ENCODE measurements at regions not wholly inside any gene's neighbourhood (a gene's known extent, or its start where the extent isn't known, plus 50 kb on each side); places are given as distances from the start of the nearest gene placed in this dataset.
"Not testable (repeated sequence)": the region's sequence is repeated elsewhere in the genome, so short reads cannot be mapped to it uniquely, and the experiment has no call there.

DNA sequence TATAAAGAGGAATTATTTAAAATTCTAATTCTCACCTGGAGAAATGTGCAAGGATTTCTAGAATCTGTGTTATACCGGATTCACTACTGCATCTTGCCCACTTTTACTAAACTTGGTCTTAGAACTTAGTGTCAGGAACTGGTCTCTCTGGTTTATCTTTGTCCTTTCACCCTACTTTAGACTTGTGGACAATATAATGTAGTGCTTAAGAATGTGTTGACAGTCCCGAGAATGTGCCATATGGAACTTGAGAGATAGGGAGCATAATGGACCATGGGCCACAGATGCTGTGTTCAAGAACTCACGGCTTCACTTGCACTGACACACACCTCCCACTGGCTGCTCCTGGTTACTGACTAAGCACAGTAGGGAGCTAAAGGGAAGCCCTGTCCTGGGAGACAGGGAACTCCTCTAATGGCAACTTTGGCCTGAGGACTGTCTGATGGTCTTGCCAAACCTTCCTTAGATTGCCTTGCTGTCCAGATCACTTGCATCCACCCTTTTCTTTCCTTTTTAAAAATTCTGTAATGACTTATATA, 476.0 kb upstream of the CHD1 start:
- not testable (repeated sequence) for DNase-seq

DNA sequence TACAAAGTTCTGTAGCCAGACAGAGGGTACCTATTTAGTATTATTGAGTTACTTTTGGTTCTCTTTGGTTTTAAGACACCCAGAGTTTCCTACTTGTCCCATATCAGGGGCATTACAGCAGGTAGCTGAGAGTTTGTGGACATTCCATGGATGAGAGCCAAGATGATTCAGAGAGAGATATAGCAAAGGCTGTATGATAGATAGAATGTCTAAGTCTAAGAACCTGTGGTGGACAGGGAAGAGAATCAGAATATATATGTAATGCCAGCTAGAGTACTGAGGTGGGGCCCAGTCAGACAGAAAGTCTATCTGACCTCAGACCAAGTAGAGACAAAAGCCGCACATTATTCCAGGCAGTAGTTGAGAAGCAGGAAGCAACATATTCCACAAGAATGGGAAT, 471.8 kb upstream of the CHD1 start:
- not testable (repeated sequence) for DNase-seq

DNA sequence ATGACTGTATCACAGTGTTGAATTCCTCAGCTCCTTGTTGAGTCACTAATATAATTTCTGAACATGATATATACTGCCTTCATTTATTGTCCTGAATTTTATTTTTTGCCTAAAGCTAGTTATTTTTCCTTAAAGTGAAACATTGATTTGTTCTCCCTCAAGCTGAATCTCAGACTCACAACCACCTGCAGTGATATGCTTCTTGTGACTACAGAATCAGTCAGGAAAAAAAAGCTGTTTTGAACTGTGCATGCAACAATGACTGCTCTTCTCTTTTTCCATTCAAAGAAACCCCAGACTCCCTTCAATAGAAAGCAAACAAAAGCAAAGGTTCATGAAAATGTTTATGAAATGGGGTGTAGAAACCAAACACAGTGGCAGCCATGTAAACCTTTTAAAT, 470.2 kb upstream of the CHD1 start:
- no peak for DNase-seq

DNA sequence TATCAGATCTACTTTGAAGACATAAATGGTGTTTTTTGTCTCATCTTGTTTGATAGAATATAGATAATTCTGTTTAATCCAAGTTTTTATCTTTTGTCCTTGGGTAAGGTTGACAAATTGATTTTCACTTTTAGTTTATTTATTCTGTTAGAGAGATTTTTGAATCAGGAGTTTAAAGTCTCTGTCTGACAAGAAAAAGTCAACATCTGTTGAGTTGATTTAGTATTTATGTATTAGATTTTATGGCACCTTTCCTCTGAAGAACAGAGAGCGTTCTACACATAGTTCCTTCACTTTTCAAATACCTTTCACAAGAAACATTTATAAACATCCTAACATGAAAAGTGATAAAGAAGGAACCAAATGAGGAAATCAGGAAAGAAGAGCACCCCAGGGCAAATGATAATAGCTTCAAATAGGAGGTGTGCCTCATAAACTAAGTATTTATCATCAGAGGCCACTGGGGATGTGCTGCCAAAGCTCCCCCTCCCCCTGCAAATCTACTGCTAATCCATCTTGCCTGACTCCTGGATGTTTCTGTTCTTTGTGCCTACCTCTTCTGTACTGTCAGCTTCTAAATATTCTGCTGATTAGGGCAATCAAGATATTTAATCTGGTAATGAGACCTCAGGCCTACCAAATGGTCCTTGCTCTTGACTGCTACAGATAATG, 457.7 kb upstream of the CHD1 start:
- no peak for DNase-seq

DNA sequence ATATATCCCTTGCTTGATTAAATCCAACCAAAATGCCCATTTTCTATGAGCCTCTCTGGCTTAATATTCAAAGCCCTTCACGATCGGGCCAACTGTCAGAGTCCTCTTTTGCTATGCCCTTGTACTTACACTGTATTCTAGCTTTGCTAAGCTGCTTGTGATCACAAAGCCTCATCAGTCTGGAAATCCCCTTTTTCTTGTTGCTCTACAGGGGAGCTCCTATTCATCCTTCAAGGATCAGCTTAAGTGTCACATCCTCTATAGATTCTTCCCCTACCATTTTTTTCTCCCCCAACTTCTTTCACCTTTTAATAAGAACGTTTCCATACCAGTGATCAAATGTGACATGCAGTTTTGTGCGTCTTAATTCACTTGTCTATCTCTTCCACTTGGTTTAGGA, 450.4 kb upstream of the CHD1 start:
- DNase-seq, result no peak

DNA sequence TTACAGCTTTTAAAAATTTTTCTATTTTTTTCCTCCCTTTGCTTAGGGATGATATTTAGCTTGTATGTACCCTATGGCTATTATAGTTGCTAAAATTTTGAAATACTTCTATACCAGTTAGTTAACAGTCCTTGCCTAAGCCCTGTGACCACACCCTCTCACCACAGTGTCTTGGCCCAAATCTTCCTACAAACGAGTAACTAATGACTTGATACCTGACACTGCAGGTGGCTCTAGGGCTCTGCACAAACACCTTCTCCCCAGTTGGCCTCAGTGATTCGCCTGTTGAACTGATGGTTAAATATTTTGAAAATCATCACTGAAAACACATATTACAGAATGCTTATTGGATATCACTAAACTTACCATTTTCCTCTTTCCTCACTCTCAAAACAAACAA, 449.6 kb upstream of the CHD1 start:
- DNase-seq, result no peak

DNA sequence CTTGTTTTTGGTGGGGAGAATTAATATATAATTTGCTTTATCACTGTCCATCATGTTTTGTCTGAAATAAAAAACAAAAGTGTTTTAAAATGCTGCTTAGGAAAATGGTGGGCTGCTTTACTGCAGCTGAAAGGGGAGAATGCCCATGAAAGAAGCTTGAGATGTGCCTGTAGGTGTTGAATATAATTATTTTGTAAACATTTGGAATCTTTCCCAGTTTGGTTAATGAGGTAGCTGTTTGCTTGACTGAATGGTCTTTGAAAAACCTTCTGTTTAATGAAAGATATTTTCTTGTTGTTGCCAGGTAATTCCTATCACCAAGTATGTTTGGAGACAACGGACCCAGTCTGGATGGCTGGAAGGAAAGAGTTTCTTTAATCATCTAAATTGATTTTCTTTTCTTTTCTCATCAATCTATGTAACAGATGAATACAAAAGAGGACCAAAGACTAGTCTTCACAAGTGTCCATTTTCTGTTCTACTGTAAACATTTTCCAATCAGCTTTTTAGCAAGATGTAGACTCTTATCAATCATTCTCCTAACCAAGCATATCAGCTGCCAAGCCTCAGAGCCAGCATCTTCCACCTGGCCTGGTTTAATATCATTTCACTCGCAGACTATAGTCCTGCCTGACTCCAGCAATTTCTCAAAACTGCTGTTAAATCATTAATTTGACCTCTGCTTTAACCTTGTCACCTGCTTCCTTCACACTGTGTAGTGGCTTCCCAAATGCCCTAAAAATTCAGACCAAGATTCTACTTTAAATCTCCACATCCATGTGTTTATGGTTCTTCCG, 441.2 kb upstream of the CHD1 start:
- DNase-seq, result peak; percentile 70

DNA sequence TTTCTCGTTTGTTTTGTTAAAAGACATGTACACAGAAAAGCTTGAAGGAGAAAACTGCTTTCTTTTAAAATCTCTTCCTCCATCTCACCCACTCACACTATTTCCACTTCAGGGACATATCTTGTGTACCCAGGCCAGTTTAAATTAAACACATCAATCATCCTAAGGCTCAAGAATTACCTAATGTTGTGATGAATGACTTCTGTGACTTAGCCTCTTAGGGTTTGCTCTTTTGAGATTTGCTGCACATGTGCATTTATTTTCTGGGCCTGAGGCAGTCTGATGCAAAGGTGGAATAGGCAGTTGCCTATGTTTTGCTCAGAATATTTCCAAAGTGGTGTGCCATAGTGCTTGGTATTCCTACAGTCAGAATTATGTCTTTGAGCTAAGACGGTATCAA, 439.9 kb upstream of the CHD1 start:
- no peak for DNase-seq

DNA sequence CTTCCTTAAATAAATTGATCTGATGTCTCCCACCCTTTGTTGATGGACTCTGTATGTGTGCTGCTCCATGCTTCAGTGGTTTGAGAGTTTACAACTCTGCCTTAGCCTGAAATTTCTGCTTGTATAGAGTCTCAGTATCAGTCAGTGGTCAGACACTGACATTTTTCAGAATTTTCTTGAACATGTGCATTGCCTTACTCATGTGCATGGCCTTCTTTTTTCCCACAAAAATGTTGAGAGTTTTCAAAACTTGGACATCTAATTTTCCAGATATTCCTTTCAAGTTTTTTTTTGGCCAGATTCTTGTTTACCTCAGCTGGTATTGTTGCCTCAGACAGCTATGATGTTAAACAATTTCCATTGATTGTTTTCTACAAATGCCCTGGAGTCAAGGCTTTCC, 427.1 kb upstream of the CHD1 start:
- no peak for DNase-seq

DNA sequence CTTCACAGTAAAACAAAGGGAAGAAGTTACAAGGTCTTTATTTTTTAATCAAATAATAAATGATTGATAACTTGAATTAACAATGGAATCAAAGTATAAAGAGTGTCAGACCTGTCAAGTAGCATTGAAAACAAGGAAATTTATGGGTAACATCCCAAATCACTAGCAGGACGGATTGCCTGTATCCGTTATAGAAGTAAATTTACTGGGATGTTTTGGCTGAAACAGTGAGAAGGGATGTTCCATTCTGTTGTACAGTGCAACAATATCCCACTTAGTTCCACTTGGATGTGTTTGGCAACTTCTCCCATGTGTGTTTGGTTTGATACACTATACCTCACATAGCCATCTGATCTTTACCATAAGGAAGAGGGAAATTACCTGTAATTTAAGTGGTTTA, 421.0 kb upstream of the CHD1 start:
- peak; percentile 80 for DNase-seq

DNA sequence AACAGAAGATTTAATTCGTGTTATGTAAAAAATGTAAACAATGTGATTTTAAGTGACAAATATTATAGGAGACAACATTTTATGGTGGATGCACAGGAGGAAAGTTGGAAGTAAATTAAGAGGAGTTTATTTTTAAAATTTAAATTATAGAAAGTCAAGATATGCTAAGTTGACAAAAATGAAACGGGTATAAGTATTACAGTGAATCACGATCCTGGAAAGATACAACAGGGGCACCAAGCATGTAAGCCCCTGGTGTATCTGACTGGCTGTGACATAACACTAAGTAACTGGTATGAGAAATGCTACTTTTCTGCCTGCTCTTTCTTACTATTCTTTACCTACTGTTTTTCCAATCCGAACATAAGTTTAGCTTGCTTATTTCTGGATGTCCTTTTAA, 419.8 kb upstream of the CHD1 start:
- DNase-seq, result no peak

DNA sequence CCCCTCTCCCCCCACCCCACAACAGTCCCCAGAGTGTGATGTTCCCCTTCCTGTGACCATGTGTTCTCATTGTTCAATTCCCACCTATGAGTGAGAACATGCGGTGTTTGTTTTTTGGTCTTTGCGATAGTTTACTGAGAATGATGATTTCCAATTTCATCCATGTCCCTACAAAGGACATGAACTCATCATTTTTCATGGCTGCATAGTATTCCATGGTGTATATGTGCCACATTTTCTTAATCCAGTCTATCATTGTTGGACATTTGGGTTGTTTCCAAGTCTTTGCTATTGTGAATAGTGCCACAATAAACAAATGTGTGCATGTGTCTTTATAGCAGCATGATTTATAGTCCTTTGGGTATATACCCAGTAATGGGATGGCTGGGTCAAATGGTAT, 411.0 kb upstream of the CHD1 start:
- DNase-seq, result not testable (repeated sequence)

DNA sequence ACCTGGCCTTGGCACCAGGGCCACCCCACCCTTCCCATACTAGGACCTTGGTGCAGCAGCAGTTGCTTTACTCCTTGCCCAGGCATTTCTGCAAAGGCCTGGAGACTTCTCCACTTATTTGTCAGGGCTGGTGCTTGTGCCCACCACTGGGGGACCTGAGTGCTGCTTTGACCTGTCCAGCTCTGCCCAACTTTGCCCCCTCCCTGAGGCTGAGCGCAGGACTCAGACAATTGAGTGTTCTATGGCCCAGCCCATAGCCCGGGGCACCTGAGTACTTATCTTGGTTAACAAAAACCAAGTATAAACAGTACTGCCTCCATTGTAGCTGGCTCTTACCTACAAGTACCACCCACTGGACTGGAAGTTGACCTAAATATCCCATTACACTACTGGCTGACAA, 406.1 kb upstream of the CHD1 start:
- no peak for DNase-seq

DNA sequence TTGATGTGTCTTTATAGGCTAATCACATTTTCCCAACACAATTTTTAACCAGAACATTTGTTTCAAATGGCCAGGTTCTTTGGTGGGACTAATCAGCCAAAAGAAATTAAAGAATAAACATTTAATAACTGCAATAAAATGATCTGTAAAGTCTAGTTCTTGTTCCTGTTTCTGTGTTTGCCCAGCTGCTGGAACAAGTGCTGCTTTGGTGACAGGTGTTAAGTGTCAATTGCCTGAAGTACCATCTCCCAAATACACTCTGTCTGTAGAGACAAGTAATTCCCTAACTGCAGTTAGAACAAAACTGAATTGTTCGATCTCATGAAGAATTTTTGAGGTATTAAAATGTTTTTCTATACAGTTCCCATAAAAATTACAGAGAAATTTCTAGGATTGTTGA, 402.3 kb upstream of the CHD1 start:
- peak; percentile 80 for DNase-seq

DNA sequence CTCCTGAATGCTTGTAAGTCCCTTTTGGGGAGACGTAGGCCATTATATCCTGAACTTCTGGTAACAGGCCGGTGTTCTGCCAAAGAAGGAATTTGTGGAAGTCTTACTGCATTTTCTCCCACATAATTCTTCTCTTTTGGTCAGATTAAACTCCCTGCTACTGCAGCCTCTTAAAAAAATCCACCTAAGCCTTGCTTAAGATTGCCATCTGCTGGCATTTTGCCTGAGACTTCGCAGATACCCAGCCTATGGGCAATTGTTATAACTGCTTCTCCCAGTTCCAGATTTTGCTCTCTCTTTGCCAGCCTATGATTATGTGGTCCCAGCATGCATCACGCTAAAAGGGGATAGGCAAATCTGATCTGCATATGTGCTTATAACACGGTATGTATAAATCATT, 391.6 kb upstream of the CHD1 start:
- no peak for DNase-seq

DNA sequence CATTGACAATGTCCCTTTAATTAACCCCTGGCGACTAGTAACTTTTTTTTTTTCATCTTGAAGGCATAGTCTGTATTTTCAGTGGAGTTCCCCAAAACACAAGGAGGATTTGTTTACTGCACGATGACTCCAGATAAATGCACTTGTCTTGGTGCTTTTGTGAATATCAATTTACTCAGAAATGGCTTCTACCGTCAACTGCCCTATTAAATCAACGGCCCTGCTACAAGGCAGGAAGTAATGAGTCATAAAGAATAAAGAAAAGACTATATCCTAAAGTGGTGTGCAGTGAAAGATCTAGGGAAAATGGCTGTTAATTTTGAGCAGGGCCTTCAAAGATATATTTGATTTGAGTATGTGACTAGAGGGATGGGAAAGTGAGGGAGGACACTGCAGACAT, 388.3 kb upstream of the CHD1 start:
- no peak for DNase-seq

DNA sequence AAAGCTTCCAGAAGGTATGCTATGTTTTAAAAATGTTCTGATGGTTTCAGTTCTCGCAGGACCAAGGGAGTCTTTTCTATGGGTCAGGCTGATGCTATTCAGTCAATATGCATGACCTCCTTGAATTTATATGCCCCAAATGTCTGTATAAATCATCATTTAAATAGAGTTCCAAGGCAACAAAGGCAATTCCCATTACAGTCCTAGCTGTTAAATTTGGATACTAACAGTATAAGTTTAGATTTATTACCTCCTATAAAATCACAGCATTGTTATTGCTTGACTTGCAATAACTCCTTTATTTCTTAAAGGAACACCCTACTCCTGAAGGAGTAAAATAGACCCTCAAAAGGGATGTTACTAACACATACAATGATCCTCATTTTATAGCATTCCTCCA, 387.7 kb upstream of the CHD1 start:
- DNase-seq, result no peak

DNA sequence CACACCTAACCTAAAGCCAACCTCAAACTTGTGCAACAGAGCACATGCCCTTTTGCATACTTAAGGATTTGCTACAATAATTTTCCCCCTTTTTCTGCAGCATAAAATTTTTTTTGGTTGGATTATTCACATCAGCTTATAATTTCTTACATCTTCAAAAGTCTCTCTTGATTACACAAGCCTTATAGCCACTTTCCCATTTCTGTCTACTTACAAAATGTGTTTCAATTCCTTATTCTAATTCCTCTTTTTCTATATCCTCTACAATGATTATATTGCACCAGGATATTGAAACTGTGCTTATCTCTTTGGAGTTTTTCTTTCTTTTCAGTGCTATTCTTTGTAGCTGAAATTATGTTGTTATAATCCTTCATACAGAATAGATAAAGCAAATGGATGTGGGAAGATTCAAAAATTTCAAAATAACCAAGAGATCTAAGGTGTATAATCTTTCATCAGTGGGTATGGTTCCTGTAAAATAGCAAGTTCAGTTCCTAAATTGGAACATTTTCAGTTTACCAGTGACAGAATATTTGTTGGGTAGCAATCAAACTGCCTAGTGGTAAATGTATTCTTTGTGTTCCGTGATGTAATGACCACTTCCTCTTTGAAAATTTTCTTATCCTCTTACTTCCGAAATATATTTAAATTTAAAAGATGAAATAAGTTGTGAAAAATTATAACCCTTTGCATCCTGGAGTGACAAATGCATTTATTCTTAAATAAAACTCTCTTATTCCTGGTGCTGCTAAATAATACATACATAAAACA, 386.8 kb upstream of the CHD1 start:
- DNase-seq, result no peak

DNA sequence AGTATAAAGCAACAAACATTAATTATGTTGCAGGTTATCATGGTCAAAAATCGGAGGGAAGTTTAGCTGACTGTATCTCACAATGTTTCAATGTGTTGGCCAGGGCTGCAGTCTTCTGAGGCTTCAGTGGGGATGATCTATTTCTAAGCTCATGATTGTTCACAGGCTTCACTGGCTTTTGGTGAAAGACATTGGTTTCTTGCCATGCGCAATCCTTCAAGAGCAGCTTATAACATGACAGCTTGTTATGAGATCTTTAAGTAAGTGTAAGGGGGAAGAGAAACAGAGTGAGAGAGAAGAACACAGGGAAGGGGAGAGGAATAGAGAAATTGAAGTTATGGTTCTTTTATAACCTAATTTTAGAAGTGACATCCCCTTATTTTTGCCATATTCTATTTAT, 385.9 kb upstream of the CHD1 start:
- no peak for DNase-seq

DNA sequence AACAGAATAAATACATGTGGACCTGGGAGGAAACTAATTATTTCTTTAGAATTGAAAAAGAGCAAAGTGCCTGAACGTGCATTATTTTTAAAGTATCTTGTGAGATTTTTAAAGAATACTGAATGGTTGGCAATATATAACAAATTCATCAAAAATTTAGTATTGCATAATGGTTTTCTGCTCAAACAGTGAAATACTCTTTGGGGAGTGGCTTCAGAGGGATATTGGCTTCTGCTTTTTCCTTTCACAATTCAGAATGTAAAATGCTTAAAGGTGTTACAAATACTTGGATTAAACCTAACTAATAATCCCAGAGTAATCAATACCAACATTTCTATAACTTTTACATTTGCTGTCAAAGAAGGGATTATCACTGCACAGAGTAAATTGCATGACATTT, 379.3 kb upstream of the CHD1 start:
- no peak for DNase-seq

DNA sequence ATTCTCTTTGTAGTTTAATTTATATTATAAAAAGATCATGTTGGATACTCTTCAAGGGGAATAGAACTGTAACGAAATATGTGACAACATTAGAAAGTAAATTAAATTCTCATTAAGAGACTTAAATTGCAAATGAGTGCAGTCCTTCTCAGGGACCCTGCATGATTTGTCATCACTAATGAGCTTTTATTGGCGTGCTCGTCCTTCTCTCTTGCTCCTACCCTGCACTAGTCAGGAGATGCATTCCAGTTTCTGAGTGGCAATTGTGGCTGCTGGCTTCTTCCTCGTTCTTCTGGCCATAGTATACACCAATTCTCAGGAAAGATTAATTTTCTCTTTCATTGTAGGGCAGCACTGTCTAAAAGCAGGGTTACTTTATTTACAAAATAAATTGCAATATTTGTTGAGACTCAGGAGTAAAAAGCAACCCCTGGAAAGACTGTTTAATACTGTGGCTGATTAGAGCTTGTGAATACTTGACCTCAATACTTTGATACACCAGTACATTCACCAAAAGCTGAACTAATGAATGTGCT, 376.3 kb upstream of the CHD1 start:
- DNase-seq, result no peak

DNA sequence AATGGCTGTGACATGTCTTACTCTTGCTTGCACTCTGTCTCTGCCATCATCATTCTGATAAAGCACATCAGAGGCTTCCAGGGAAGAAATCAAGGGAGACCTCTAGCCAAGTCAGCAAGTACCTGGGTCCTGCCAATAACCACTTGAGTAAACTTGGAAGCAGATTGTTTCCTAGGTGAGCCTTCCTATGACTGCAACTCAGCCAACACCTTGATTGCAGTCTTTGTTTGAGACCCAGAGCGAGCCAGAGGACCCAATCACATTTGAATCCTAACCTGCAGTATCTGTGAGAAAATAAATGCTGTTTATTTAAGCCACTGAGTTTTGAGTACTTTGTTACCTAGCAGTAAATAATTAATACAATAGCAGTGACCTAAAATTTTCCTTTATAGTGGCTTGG, 356.8 kb upstream of the CHD1 start:
- DNase-seq, result peak; percentile 32

DNA sequence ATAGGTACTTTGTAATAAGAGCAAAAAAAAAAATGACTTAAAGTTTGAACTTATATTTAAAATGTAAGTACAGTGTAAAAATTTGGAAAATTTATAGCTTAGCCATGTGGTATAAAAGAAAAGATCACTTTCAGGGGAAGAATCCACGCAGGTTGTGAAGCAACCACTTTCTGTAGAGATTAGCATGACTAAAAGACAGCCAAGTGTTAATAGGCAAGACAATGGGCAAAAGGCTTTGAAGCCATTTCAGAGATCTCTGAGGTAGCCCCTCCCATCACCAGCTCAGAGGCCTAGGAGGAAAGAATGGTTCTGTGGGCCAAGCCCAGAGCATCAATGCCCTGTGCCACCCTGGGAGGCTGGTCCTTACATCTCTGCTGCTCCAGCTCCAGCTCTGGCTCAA, 346.3 kb upstream of the CHD1 start:
- DNase-seq, result no peak

DNA sequence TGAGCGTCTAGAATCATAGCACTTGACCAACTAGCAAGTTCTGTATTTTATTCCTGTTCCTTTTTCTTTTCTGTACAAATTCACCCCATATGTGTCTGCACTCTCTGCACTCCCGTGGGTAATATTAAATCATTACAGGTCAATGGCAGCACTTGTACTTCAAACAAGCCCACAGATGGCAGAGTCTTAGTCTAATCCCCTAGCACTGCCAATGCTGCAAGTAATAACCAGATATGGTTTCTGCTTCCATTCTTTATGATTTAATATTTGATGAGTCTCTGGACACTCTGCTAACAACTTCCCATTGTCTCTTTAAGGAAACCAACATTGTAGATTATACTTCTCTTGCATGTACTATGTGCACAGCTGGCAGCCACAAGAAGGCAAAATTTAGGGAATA, 343.8 kb upstream of the CHD1 start:
- no peak for DNase-seq

Measured in NCI-H2029 (cell line).